Embryonic facial prominence (tissue), 1 donor: ENCODE measurements at regions not wholly inside any gene's neighbourhood (a gene's known extent, or its start where the extent isn't known, plus 50 kb on each side); places are given as distances from the start of the nearest gene placed in this dataset.
"Not testable (repeated sequence)": the region's sequence is repeated elsewhere in the genome, so short reads cannot be mapped to it uniquely, and the experiment has no call there.

Experiments used
- DNase-seq: peaks from one replicate; pipeline ENCODE4 v3.0.0-alpha.2; 2016; ENCODE audit errors: extremely low spot score

GRCh38 chrX:55142206-55142918 lies 53.5 kb downstream of the PAGE2 start:
- DNase-seq, result no peak

- DNase-seq, result no peak
Observed at GRCh38 chrX:55142919-55143310, 54.1 kb downstream of the PAGE2 start.

GRCh38 chrX:55143621-55144020 lies 54.8 kb downstream of the PAGE2 start:
- DNase-seq, result no peak

GRCh38 chrX:55144697-55145096 lies 55.9 kb downstream of the PAGE2 start:
- DNase-seq, result no peak

- DNase-seq, result no peak
Observed at GRCh38 chrX:55149242-55149641, 60.4 kb downstream of the PAGE2 start.

- DNase-seq, result no peak
Observed at GRCh38 chrX:55151199-55151598, 62.4 kb downstream of the PAGE2 start.

GRCh38 chrX:55159551-55159950 lies 60.6 kb upstream of the PAGE5 start:
- DNase-seq, result no peak

GRCh38 chrX:55160685-55161552 lies 59.2 kb upstream of the PAGE5 start:
- DNase-seq, result peak; percentile 49

- no peak for DNase-seq
Observed at GRCh38 chrX:55161581-55161980, 58.6 kb upstream of the PAGE5 start.

GRCh38 chrX:55163171-55163570 lies 57.0 kb upstream of the PAGE5 start:
- DNase-seq, result no peak

- not testable (repeated sequence) for DNase-seq
Observed at GRCh38 chrX:55165026-55165425, 55.1 kb upstream of the PAGE5 start.

- no peak for DNase-seq
Observed at GRCh38 chrX:55167124-55167803, 52.9 kb upstream of the PAGE5 start.

GRCh38 chrX:55167901-55168300 lies 52.2 kb upstream of the PAGE5 start:
- DNase-seq, result no peak

GRCh38 chrX:55169782-55170181 lies 50.4 kb upstream of the PAGE5 start:
- no peak for DNase-seq
